ENCODE measurements at regions not wholly inside any gene's neighbourhood (a gene's known extent, or its start where the extent isn't known, plus 50 kb on each side); places are given as distances from the start of the nearest gene placed in this dataset.

GRCh38 chr18:67766930-67767329 lies 250.4 kb upstream of the DSEL start:
- TF ChIP-seq CTCF (conservative IDR thresholded peaks at IDR 0.05 in 1 of 2, IDR thresholded peaks at IDR 0.05 in 1 of 2; ENCODE audit: low read depth in 1 of 2, low read length in 2 of 2): no peak
- TF ChIP-seq EZH2 (IDR thresholded peaks at IDR 0.05; ENCODE audit: low read length, missing control alignments): no peak
